ENCODE measurements at regions not wholly inside any gene's neighbourhood (a gene's known extent, or its start where the extent isn't known, plus 50 kb on each side); places are given as distances from the start of the nearest gene placed in this dataset.

- no peak for DNase-seq (ENCODE audit: extremely low read depth in 1 of 11, low read depth in 9 of 11, low spot score in 4 of 11)
Observed at GRCh38 chr2:7927691-7928090, 754.2 kb upstream of the ID2 start.

- DNase-seq (ENCODE audit: extremely low read depth in 1 of 11, low read depth in 9 of 11, low spot score in 4 of 11) = no peak
Observed at GRCh38 chr2:7929281-7929680, 752.6 kb upstream of the ID2 start.

DNA sequence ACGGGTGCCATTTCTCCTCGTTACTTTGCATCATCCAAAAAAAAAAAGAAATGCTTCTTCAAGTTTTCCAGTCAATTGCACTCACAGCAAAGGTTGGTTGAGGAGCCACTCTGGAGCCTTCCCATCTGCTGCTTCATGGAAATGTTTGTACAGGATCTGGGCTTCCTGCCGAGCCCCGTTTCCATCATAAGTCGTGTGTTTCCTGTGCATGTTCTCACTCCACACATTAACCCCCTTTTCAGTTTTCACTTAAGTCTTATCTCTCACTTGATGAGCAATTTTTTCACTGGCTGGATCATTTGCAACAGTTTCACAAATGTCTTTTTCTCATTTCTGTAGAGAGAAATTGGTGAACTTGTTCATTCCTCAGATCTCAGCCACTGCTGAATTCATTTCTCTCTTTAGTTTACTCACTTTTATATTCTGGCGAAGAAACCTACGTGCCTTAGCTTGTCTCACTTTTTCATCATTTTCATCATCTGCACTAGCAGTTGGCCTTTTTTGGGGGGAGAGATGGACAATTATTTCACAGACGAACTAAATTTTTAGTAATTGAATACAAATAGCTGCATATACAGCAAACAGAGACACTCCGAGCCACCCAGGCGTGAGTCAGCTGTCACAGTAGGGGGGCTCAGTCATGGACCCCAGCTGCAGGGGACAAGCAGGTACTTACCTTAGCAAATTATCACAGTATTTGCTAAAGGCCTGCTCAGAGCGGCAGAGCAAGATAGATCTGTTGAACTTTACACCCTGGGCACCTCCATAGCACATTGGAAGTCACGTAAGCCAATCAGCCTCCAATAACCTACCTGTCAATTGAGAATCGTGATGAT, 750.8 kb upstream of the ID2 start:
- peak in 9 of 11 donors; percentile 42 to 77 (median 65) for DNase-seq (ENCODE audit: extremely low read depth in 1 of 11, low read depth in 9 of 11, low spot score in 4 of 11)

DNA sequence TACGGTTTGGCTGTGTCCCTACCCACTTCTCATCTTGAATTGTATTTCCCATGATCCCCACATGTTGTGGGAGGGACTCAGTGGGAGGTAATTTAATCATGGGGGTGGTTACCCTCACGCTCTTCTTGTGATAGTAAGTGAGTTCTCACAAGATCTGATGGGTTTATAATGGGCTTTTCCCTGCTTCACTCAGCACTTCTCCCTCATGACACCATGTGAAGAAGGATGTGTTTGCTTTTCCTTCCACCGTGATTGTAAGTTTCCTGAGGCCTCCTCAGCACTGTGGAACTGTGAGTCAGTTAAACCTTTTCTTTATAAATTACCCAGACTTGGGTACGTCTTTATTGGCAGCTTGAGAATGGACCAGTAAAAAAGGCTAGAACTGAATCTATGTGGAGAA, 750.0 kb upstream of the ID2 start:
- DNase-seq (ENCODE audit: extremely low read depth in 1 of 11, low read depth in 9 of 11, low spot score in 4 of 11) = no peak

- no peak for DNase-seq (ENCODE audit: extremely low read depth in 1 of 11, low read depth in 9 of 11, low spot score in 4 of 11)
Observed at GRCh38 chr2:7933672-7934071, 748.2 kb upstream of the ID2 start.

GRCh38 chr2:7934476-7934875, 747.4 kb upstream of the ID2 start:
- no peak for DNase-seq (ENCODE audit: extremely low read depth in 1 of 11, low read depth in 9 of 11, low spot score in 4 of 11)

GRCh38 chr2:7937082-7937481, 744.8 kb upstream of the ID2 start:
- no peak for DNase-seq (ENCODE audit: extremely low read depth in 1 of 11, low read depth in 9 of 11, low spot score in 4 of 11)

DNA sequence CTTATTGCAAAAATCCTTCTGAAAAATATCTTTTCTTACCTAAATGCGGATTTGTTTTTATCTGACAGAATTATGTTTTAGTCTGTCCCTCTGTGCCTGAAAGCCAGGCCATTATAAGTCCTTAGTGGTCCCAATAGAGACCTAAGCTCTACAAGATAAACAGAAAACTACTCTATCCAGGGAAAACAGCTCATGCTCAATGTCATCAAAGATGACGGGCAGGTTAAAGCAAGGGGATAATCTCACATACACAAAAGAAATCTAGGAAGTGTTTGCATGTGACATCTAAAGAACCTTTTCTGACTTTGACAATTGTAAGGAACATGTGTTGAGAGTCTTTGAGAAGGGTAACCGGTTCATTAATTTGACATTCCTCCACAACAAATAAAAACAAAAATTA, 741.1 kb upstream of the ID2 start:
- no peak for DNase-seq (ENCODE audit: extremely low read depth in 1 of 11, low read depth in 9 of 11, low spot score in 4 of 11)

DNA sequence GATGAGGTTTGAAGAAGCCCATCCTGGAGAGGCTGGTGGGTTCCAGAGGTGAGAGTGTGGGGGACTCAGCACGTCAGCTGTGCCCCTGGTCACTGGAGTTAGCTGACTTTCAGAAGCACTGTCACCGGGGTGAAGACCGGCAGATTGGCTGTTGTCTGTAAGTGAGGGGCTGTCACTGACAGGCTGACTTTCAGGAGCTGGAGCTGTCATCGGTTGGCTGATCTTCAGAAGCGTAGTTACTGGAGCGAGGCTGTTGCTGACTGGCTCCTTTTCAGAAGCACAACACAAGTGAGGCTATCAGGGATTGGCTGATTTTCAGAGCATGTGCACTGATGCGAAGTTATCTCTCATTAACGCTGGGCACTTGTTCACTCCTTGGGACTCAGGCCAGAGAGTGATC, 738.4 kb upstream of the ID2 start:
- no peak for DNase-seq (ENCODE audit: extremely low read depth in 1 of 11, low read depth in 9 of 11, low spot score in 4 of 11)

DNA sequence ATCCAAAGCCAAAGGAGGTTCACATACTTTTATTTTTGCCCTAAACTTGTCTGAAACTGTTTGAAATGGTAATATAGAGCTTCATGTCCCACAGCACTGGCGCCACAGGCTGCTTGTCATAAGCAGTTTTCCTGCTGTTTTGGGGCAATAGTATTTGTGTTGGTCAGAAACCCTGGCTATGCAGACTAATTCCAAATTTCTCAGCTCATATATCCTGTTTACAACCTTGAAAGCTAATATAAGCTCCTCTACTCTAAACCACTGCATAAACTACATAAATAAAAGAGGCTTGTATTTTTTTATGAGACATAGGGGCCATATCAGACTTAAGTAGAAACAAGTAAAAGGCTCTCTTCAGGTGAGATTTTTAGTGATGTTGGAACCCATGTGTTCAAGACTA, 736.8 kb upstream of the ID2 start:
- DNase-seq (ENCODE audit: extremely low read depth in 1 of 11, low read depth in 9 of 11, low spot score in 4 of 11) = peak in 6 of 11 donors; percentile 11 to 43 (median 19)

GRCh38 chr2:7950035-7950612, 731.7 kb upstream of the ID2 start:
- DNase-seq (ENCODE audit: extremely low read depth in 1 of 11, low read depth in 9 of 11, low spot score in 4 of 11) = peak in 6 of 11 donors; percentile 19 to 50 (median 27)

- DNase-seq (ENCODE audit: extremely low read depth in 1 of 11, low read depth in 9 of 11, low spot score in 4 of 11) = no peak
Observed at GRCh38 chr2:7951001-7951400, 730.9 kb upstream of the ID2 start.

- DNase-seq (ENCODE audit: extremely low read depth in 1 of 11, low read depth in 9 of 11, low spot score in 4 of 11) = no peak
Observed at GRCh38 chr2:7951490-7951889, 730.4 kb upstream of the ID2 start.

DNA sequence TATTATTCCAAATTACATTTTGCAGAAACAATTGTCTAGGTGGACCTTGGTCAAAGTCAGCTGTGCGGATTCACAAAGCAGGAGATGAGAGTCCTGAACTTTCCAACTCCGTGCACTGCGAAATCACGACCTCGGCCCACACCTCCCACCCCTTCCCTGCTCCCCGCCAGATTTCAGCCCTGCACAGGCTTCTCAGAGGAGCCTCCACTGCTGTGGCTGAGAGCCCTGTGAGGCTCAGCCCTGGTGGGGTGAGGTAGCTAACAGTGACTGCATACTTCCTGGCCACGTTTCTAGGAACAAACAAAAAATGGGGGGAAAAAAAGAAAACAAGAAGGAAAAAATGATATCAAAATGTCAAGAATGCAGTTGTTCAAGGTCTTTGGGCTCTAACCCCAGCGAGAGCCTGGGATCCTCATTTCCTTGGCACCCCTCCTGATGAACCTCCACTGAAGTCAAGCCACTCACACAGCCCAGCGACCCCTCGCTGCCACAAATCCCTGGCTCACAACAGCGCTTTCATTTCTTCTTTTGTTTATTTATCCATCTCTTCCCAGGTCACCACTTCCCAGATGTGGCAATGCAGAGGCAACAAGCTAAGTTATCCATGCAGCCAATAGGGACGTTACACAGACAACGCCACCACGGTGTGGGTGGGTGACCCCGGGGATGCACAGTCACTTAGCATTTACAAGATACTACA, 729.7 kb upstream of the ID2 start:
- DNase-seq (ENCODE audit: extremely low read depth in 1 of 11, low read depth in 9 of 11, low spot score in 4 of 11) = no peak

DNA sequence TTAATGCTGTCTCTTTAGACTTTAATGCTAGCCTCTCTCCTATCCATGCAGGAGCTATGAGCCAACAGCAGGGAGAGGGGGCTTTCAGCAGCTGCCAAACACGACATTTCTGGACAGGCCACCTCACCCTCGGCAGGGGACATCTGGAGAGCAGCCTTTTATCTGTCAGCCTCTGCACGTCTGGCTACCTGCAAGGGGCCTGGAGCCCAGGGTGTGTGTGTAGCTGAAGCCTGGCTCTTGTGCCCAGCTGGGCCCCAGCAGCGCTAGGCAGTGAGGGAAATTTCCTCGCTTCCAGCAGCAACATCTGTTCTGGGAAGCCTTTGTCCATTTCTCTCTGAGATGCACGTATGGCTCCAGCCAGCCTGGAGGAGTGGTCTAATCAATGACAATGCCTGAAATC, 728.7 kb upstream of the ID2 start:
- no peak for DNase-seq (ENCODE audit: extremely low read depth in 1 of 11, low read depth in 9 of 11, low spot score in 4 of 11)

- DNase-seq (ENCODE audit: extremely low read depth in 1 of 11, low read depth in 9 of 11, low spot score in 4 of 11) = no peak
Observed at GRCh38 chr2:7954234-7954633, 727.6 kb upstream of the ID2 start.

GRCh38 chr2:7956126-7956689, 725.6 kb upstream of the ID2 start:
- no peak for DNase-seq (ENCODE audit: extremely low read depth in 1 of 11, low read depth in 9 of 11, low spot score in 4 of 11)

DNA sequence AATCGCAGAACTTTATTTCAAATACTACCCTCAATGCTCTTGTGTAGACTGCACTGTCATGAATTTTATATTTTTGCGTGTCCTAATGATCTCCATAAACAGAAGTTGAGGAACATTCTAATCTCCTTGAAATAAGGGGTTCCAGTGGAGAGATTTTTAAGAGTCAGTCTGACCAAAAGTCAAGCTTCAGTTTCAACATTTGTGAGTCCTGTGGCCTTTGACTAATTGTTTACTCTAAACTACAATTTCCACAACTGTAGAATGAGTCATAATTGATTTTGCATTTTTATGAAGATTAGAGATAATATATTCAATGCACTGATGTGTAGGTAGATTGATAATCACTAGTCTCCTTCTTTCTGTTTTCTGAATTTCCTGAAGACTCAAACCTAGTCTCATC, 720.3 kb upstream of the ID2 start:
- DNase-seq (ENCODE audit: extremely low read depth in 1 of 11, low read depth in 9 of 11, low spot score in 4 of 11) = no peak

DNA sequence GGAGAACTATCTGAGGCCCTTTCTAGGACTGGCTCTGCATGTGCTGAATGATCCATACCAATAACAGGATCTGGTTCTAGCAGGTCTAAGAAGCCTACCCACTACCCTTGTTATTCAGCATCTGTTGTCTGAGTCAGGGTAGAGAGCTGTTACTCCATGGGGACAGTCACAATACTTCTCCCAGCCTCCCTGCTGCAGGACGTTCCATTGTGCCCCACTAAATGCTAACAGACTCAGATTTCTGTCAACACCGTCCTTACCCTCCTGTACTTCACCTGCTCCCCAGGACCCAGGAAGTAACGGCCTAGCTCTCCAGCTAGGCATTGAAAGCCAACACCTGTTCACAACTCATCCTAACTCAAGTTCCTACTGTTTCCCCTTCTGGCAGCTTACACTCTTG, 719.7 kb upstream of the ID2 start:
- no peak for DNase-seq (ENCODE audit: extremely low read depth in 1 of 11, low read depth in 9 of 11, low spot score in 4 of 11)

GRCh38 chr2:7963787-7964186, 718.1 kb upstream of the ID2 start:
- no peak for DNase-seq (ENCODE audit: extremely low read depth in 1 of 11, low read depth in 9 of 11, low spot score in 4 of 11)

All from renal cortex interstitium (tissue), 11 donors.